Limb (tissue), 2 donors: ENCODE measurements at regions not wholly inside any gene's neighbourhood (a gene's known extent, or its start where the extent isn't known, plus 50 kb on each side); places are given as distances from the start of the nearest gene placed in this dataset.
A peak's percentile ranks its signal among the peaks of the same experiment; 100 is the strongest.

Source experiments
- DNase-seq, 2 donors: peaks; one replicate each; pipeline ENCODE4 v3.0.0-alpha.2; 2016; ENCODE audit errors: extremely low spot score in 2 of 2

- no peak for DNase-seq
Observed at GRCh38 chr11:70647188-70648166, 249.1 kb downstream of the CTTN start.

- DNase-seq = peak; percentile 86 to 90
Observed at GRCh38 chr11:70650075-70650909, 252.0 kb downstream of the CTTN start.

DNA sequence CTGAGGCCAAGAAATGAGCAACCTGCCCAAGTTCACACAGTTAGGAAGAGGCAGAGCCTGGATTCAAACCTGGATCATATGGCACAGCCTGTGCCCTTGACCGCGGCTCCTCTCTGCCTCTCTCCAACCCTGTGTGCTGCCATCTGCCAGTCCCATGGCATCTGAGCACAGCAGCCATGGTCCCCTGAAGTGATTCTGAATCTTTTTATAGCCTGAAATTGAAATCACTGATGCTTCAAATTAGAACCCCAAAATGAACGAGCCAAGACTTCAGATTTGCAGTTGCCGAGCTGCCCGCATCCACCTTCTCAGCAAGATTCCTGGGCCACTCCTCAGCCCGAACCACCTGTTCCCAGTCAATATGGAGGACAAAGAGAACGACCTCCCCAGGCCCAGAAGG lies 252.7 kb downstream of the CTTN start:
- no peak for DNase-seq

GRCh38 chr11:70654016-70654415 lies 255.7 kb downstream of the CTTN start:
- DNase-seq = no peak

- DNase-seq = no peak
Observed at GRCh38 chr11:70655816-70656215, 257.5 kb downstream of the CTTN start.

DNA sequence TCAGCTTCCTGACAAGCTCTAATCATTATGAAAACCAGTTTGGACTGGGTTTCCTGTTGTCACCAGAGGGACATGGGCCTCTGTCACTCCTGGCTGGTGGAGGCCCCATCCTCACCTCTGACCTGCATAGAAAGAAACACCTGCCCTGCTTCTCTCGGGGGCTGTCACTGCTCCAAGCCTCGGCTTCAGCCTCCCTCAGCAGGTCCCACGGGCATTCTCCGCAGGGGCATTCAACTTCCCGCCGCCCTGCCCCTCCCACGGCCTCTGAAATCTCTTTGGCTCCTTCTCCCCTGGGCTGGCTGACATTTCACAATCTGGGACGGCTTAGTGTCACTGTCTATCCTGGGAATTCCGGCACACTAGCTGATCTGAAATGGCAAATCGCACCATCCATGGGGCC lies 257.9 kb downstream of the CTTN start:
- DNase-seq = no peak

DNA sequence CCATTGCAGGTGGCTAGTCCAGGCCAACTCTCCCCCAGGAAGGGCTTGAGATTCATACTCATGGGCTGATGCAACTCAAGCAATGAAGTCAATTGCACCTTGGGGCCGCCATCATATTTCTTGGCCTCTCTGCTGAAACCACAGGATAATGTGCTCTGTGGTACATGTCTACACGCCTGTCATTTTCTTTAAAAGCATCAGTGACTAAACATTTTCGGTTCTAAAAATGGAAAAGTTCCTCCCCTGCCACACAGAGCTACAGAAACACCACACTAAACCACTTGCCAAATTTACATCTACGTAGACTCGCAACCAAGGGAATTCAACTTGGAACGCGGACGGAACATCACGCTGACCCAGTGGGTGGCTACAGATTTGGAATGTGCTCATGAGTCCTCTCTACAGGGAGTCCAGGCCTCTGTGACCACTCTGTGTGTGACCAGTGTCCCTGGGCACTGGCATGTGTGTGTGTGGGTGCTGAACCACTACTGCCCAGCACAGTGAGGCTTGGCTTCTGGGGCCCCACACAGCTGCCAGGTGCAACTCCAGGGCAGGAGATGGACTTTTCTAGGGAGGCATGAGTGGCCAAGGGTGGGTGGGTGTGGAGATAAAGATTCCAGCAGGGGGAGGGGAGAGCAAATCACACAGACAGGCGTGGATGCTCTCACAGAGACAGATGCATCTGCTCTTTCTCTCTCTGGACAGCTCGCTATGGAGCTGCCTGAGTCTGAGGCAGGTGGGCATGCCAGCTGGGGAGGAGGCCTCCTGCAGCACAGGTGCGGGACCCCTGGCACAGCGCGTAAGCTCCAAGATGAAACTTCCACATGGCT lies 261.9 kb downstream of the CTTN start:
- no peak for DNase-seq

DNA sequence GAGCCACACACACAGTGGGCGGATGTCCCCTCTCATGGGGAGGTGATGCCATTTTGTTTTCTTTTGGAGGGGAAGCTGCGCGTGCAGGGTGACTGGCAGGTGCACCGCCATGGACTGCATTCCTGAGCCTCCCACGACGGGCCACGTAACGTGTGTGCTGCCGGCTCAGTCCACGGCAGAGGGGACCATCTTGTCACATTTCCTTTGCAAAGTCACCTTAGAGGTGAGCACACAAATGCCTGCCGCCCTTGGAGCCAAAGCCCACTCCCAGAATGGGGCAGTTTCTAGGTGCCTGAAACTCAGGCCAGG lies 262.5 kb downstream of the CTTN start:
- DNase-seq = no peak

DNA sequence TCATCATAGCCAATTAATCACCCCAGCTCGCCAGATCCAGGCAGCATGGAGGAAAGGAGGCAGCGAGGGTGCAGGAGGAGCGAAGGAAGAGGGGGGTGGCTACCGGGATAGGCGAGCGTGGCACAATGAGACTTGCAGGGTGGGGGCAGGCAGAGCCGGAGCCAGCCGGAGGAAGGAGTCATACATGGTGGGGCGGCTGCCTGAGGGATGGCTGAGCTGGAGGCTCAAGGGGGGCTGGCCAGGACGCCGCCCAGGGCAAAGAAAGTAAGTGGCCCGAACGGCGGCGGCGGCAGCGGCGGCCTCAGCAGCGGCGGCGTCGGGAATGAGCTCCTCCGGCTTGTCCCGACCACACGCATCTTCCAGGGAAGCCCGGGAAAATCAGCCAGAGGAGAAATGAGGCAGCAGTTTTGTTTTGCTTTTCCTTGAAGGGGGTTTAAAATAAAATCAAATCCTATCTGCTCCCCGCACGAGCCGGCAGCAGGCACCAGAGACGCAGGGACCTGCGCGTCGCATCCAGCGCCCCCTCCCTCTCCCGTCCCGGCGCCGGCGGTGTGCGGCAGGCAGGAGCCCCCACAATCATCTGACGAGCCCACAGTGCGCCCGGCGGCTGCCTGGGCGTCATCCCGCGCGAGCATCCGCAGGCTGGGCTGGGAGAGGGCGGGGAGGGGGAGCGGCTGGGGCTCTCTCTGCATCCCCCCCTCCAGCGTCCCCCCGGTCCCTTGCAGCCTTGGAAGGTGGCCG lies 263.6 kb downstream of the CTTN start:
- peak in 1 of 2 donors; percentile 68 for DNase-seq

DNA sequence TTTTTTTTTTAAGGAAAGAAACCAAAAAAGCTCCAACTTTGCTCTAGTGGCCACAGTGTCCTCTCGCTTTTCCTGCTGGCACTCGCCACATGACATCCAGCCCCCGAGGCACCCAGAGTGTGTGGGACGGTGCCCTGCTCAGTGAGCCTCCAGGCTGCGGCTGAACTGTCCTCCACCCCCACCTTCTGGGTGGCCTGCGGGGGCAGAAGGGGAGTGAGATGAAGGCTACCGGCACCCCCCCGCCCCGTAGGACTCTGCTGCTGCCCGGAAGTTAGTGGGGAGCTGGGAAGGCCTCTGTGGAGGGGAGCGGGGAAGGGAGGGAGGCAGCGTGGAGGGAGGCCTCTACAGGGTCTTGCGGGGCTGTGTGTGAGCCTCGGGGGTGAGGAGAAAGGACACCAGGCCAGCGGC lies 264.4 kb downstream of the CTTN start:
- no peak for DNase-seq

DNA sequence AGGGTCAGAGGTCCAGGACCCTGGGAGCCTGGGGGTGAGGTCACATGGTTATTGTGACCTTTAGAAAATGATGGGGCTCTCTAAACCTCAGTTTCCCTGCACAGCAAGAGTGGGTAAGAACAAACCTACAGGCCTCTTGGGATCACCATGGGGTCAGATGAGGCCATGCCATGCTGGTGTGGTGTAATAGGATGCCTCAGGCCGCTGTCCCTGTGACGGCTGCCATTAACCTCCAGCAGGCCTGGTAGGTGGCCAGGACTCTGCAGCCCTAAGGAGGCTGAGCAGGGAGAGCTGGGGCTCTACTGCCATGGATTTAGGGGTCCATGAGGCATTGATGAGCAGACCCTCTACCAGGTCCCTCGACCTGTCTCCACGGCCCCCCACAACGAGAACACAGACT lies 265.5 kb downstream of the CTTN start:
- DNase-seq = no peak

DNA sequence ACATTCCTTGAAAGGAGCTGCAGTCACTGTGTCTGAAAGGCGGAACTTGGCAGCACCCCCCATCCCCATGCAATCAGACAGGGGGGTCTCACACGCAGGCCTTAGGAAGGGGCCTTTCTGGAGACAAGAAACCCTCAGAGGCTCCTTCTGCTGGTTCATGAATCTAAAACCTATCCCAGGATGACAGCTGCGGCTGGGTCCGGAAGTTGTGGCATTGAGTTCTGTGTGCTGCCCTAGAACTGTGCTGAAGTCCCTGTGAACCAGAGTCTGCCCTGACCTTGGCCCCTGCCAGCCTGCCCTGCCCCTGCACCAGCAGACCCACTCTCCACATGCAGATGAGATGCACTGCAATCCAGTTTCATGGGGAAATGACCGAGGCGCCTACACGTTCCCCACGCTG lies 268.0 kb downstream of the CTTN start:
- no peak for DNase-seq

DNA sequence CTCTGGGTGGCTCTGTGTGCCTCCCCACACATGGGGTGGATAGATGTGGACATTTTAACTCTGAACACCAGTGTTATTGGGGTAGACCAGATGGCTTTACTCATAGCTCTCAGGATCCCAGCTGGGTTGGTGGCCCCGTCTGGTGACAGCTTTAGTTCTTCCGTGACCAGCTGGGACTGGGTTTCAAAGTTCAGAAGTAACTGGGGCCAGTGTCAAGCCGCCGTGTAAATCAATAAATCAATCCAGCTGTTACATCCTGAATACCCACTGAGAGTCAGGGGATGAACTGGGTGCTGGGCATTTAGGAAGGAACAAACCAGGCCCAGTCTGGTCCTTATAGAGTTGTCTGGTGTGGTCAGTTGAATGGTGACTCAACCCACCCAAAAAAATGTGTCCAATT lies 269.4 kb downstream of the CTTN start:
- no peak for DNase-seq

DNA sequence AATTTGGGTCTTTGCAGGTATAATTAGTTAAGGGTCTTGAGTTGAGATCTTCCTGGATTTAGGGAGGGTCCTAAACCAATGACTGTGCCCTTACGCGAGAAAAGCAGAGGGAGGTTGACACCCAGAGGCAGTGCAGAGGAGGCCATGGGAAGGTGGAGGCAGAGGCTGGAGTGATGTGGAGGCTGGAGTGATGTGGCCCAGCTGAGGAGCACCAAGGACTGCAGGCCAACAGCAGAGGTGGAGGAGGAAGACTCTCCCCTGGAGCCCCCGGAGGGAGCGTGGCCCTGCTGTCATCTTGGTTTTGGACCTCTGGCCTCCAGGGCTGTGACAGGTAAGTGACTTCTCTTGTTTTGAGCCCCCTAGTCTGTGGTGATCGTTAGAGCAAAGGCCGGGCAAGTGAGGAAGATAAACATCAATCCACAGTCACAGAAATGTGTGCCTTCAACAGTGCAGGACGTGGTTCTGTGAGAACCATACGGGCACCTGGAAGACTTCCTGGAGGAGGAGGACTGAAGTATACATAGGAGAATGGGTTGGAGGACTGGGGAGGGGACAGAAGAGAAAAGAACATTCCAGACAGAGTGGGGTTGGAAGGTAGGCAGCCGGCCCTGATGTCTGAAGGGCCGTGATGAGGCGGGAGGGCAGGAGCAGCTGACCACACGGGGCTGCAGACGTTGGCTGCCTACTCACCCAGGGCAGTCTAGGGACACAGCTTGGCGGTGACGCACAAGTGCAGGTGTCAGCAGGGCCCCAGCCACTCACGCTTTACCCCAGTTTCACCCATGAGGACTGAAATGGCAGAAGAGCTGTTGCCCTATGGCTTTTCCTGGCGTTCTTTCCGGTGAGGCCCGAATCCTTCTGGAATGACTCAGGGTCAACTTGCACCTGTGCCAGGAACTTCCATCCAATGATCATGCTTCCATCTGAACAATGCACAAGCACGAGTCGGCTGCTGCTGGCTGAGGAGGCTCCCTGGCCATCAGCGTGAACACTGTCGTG lies 270.2 kb downstream of the CTTN start:
- DNase-seq = no peak

- no peak for DNase-seq
Observed at GRCh38 chr11:70669281-70669680, 271.0 kb downstream of the CTTN start.

DNA sequence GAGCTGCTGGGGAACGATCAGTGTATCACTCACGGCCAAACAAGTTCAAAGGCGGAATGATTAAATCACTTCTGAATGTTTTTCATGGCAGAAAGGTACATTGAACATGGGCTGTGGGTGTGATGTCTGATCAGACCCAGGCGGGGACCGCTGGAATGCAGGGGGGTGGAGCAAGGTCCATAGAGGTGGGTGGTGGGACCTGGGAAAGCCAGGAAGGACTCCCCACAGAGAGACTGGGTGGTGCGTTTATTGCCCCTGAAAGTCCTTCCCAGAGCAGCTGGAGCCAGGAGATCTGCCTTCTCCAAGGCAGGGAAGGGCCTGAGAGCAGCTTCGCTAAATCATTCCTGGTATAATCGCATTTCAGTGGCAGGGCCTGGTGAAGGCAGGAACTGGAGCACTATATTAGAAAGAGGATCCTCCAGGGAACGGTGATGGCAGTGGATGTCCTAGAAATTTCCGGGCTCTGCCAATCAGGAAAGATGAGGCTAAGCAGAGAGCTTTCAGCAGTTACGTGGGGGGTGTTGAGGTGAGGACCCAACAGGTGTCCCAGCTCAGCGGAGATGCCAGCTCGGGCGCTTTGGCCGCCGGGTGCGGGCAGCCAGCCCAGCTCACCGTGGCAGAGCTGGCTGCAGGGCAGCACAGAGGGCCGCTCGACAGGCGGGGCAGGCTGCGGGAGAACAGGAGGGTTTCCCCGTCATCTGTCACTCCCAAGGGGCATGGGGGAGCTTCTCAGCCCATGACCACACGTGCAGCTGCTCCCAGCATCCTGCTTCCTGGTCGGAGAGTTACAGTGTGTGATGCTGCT lies 271.7 kb downstream of the CTTN start:
- DNase-seq = no peak

GRCh38 chr11:70670676-70671034 lies 272.3 kb downstream of the CTTN start:
- no peak for DNase-seq

DNA sequence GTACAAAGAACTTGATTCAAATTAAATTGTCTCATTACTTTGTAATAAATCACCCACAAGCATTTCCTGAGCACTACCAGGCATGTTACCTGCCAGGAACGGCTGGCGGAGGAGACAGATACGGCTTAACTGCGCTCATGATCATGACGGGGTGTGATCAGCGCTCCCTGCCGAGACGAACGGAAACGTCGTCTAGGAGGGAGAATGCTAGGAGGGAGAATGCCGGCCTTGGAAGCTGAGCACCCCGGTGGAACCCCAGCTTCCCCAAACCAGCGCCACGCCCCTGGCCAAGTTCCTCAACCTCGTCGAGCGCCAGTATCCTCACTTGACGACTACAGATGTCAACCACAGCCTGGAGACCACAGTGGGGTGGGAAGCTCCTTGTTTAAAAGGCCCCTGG lies 272.8 kb downstream of the CTTN start:
- no peak for DNase-seq

DNA sequence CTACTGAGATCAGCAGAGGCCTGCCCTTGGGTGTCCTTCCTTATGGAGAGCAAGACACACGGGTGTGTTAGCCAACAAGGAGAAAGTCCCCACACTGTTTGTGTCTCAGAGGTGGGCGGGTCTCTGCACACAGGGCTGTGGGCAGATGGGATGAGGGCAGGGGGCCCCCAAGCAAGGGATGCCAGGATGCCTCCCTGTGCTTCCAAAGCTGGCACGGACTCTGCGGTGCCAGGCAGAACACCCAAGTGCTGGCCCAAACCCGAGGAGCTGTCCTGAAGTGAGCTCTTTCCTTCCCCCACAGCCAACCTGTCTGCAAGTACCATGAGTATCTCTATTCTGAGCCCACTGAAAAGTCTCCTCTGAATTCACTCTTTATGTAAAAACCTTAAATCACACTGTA lies 273.3 kb downstream of the CTTN start:
- DNase-seq = no peak
